ENCODE measurements at regions not wholly inside any gene's neighbourhood (a gene's known extent, or its start where the extent isn't known, plus 50 kb on each side); places are given as distances from the start of the nearest gene placed in this dataset.

DNA sequence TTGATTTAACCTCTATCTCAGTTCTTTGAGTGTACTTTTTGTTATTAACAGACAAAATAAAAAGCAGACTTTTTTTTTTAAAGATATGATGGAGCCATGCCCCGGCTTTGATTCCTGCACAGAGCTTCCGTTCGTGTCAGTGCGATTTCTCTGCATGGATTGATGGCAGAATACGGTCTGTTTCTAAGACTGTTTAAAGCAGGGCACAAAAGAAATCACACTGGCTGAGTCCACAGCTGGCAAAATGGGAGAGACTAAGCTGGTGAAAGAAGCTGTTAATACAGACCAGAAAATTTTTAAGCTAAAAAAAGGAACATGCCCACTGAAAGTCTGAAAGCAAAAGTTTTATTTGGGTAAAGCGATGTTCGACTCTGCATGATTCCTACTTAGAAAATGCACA, 501.4 kb upstream of the WWC1 start:
- Mint-ChIP-seq H3K4me3 (ENCODE audit: unreplicated experiment) (no peak overlapping the region), H3K9me3 (ENCODE audit: low read depth) (no peaks in the 10 kb centered on the region), H3K27me3 (ENCODE audit: low read depth) (no peaks in the 10 kb centered on the region), H3K27ac (ENCODE audit: unreplicated experiment) (no peak overlapping the region), H3K4me1 (ENCODE audit: low read depth) (peaks cover 38% of the 10 kb centered on the region), H3K36me3 (ENCODE audit: low read depth) (no peaks in the 10 kb centered on the region)
- DNase-seq (ENCODE audit: low spot score): no peak
- TF ChIP-seq, protein P1, sequence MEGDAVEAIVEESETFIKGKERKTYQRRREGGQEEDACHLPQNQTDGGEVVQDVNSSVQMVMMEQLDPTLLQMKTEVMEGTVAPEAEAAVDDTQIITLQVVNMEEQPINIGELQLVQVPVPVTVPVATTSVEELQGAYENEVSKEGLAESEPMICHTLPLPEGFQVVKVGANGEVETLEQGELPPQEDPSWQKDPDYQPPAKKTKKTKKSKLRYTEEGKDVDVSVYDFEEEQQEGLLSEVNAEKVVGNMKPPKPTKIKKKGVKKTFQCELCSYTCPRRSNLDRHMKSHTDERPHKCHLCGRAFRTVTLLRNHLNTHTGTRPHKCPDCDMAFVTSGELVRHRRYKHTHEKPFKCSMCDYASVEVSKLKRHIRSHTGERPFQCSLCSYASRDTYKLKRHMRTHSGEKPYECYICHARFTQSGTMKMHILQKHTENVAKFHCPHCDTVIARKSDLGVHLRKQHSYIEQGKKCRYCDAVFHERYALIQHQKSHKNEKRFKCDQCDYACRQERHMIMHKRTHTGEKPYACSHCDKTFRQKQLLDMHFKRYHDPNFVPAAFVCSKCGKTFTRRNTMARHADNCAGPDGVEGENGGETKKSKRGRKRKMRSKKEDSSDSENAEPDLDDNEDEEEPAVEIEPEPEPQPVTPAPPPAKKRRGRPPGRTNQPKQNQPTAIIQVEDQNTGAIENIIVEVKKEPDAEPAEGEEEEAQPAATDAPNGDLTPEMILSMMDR (IDR thresholded peaks at IDR 0.05): no peak

- H3K4me1 Mint-ChIP-seq (ENCODE audit: low read depth): peaks cover 34% of the 10 kb centered on the region
- TF ChIP-seq, protein P1 (IDR thresholded peaks at IDR 0.05): no peak
- DNase-seq (ENCODE audit: low spot score): no peak
- no peaks in the 10 kb centered on the region for H3K36me3 Mint-ChIP-seq (ENCODE audit: low read depth)
- no peak overlapping the region for H3K4me3 Mint-ChIP-seq (ENCODE audit: unreplicated experiment)
- H3K9me3 Mint-ChIP-seq (ENCODE audit: low read depth): no peaks in the 10 kb centered on the region
- H3K27me3 Mint-ChIP-seq (ENCODE audit: low read depth): no peaks in the 10 kb centered on the region
- H3K27ac Mint-ChIP-seq (ENCODE audit: unreplicated experiment): no peak overlapping the region
Measured at GRCh38 chr5:167790462-167791260, 500.8 kb upstream of the WWC1 start.

DNA sequence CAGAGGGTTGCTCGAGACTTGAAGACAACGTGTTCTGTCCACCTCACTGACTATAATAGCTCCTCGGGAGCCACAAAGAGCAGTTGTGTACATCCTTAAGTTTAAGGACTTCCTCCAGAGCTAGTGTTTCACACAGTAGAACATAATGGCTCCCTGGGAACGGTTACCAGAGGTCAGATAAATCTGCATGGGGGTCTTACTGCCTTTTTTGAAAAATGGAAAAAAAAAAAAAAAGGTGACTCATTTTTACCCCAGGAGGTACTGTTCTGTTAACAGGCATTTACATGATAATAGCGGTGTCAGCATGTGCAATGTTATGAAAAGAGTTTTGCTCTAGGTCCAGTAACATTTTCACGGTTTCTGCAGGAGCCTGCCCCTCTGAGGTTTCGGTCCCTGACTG, 498.9 kb upstream of the WWC1 start:
- Mint-ChIP-seq H3K9me3 (ENCODE audit: low read depth) (no peaks in the 10 kb centered on the region), H3K27ac (ENCODE audit: unreplicated experiment) (no peak overlapping the region), H3K4me3 (ENCODE audit: unreplicated experiment) (no peak overlapping the region), H3K27me3 (ENCODE audit: low read depth) (no peaks in the 10 kb centered on the region), H3K4me1 (ENCODE audit: low read depth) (peaks cover 28% of the 10 kb centered on the region), H3K36me3 (ENCODE audit: low read depth) (no peaks in the 10 kb centered on the region)
- DNase-seq (ENCODE audit: low spot score): no peak
- TF ChIP-seq, protein P1 (IDR thresholded peaks at IDR 0.05): no peak

DNA sequence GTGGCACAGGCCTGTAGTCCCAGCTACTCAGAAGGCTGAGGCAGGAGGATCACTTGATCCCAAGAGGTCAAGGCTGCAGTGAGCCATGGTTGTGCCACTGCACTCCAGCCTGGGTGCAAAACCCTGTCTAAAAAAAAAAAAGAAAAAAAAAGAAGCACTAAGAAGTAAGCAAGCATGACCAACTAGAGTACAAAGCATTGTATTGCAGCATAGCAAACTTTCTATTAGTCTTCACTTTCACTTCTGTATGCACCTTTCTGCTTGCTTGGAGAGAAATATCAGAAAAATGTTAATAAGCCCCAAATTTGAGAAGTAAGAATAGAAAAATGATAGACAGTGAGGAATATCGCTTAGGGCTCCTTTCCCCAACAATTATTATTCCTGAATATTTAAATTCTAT, 497.7 kb upstream of the WWC1 start:
- TF ChIP-seq, protein P1 (IDR thresholded peaks at IDR 0.05): no peak
- no peaks in the 10 kb centered on the region for H3K36me3 Mint-ChIP-seq (ENCODE audit: low read depth)
- H3K9me3 Mint-ChIP-seq (ENCODE audit: low read depth): no peaks in the 10 kb centered on the region
- no peaks in the 10 kb centered on the region for H3K27me3 Mint-ChIP-seq (ENCODE audit: low read depth)
- DNase-seq (ENCODE audit: low spot score): no peak
- no peak overlapping the region for H3K4me3 Mint-ChIP-seq (ENCODE audit: unreplicated experiment)
- H3K27ac Mint-ChIP-seq (ENCODE audit: unreplicated experiment): no peak overlapping the region
- peaks cover 39% of the 10 kb centered on the region for H3K4me1 Mint-ChIP-seq (ENCODE audit: low read depth)

- peaks cover 43% of the 10 kb centered on the region for H3K4me1 Mint-ChIP-seq (ENCODE audit: low read depth)
- H3K9me3 Mint-ChIP-seq (ENCODE audit: low read depth): no peaks in the 10 kb centered on the region
- DNase-seq (ENCODE audit: low spot score): no peak
- H3K27ac Mint-ChIP-seq (ENCODE audit: unreplicated experiment): no peak overlapping the region
- no peaks in the 10 kb centered on the region for H3K36me3 Mint-ChIP-seq (ENCODE audit: low read depth)
- no peaks in the 10 kb centered on the region for H3K27me3 Mint-ChIP-seq (ENCODE audit: low read depth)
- TF ChIP-seq, protein P1 (IDR thresholded peaks at IDR 0.05): no peak
- H3K4me3 Mint-ChIP-seq (ENCODE audit: unreplicated experiment): no peak overlapping the region
Measured at GRCh38 chr5:167794121-167794520, 497.3 kb upstream of the WWC1 start.
